Thoracic aorta (tissue), 2 donors: ENCODE measurements at regions not wholly inside any gene's neighbourhood (a gene's known extent, or its start where the extent isn't known, plus 50 kb on each side); places are given as distances from the start of the nearest gene placed in this dataset.

Source experiments
- ATAC-seq: fragments of 150-250 bp; one replicate; pipeline ENCODE4 v1.8.0; 2017; ENCODE audit warnings: low read depth; ENCODE audit not compliant: insufficient number of reproducible peaks, low FRiP score
- DNase-seq: peaks from one replicate; pipeline ENCODE4 v3.0.0-alpha.2; 2020; ENCODE audit warnings: low spot score
- H3K27ac ChIP-seq, 2 donors: fragments of 200-600 bp; sonication (generic); 1 replicate in 1 of 2; 2 replicates in 1 of 2; pipeline ENCODE4 v1.5.1; 2016; ENCODE audit warnings: mild to moderate bottlenecking in 2 of 2, moderate library complexity in 2 of 2
- H3K27me3 ChIP-seq: fragments of 200-600 bp; sonication (generic); replicated peaks from 2 replicates; pipeline ENCODE4 v1.6.0; 2016; ENCODE audit warnings: mild to moderate bottlenecking; ENCODE audit not compliant: insufficient read depth
- H3K36me3 ChIP-seq: fragments of 200-600 bp; sonication (generic); one replicate; pipeline ENCODE4 v1.5.1; 2016
- H3K4me1 ChIP-seq, 2 donors: fragments of 200-600 bp; sonication (generic); 1 replicate in 1 of 2; 2 replicates in 1 of 2; pipeline versions ENCODE4 v1.5.1 to v1.6.0; 2016; ENCODE audit warnings: low read depth in 2 of 2, mild to moderate bottlenecking in 1 of 2; ENCODE audit not compliant: control insufficient read depth in 1 of 2
- H3K4me3 ChIP-seq: fragments of 200-600 bp; sonication (generic); 2 replicates; pipeline ENCODE4 v1.5.1; 2016; ENCODE audit warnings: mild to moderate bottlenecking
- H3K9me3 ChIP-seq: fragments of 200-600 bp; sonication (generic); 2 replicates; pipeline ENCODE4 v1.5.1; 2016
- TF ChIP-seq, protein P1 (sequence below): fragments of 200-600 bp; sonication (generic); IDR thresholded peaks from one replicate; pipeline ENCODE4 v1.5.1; 2019; ENCODE audit warnings: antibody characterized with exemption

DNA sequence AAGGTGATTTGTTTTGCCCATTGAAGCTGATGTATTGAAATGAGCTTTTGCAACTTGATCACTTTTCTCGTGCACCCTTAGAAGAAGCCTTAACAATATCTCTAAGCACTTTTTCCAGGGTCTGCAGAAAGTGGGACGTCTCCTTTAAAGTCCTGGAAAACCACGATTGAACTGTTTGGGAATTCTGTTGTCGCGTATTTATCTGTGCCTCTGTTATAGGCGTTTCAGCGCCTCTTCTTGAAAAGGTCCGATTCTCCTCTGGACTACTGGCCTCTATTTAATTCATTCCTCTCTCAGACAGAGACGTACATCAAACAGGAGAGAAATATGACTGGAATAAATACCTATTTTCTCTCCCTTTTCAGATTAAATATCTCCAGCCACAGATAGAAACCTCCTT lies 262.4 kb upstream of the PSMD7 start:
- no peak overlapping the region for H3K27ac ChIP-seq
- TF ChIP-seq, protein P1, sequence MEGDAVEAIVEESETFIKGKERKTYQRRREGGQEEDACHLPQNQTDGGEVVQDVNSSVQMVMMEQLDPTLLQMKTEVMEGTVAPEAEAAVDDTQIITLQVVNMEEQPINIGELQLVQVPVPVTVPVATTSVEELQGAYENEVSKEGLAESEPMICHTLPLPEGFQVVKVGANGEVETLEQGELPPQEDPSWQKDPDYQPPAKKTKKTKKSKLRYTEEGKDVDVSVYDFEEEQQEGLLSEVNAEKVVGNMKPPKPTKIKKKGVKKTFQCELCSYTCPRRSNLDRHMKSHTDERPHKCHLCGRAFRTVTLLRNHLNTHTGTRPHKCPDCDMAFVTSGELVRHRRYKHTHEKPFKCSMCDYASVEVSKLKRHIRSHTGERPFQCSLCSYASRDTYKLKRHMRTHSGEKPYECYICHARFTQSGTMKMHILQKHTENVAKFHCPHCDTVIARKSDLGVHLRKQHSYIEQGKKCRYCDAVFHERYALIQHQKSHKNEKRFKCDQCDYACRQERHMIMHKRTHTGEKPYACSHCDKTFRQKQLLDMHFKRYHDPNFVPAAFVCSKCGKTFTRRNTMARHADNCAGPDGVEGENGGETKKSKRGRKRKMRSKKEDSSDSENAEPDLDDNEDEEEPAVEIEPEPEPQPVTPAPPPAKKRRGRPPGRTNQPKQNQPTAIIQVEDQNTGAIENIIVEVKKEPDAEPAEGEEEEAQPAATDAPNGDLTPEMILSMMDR = no peak
- ATAC-seq (no peak), DNase-seq (no peak)
- H3K36me3 ChIP-seq = no peaks in the 10 kb centered on the region
- no peaks in the 10 kb centered on the region for H3K9me3 ChIP-seq
- no peaks in the 10 kb centered on the region for H3K27me3 ChIP-seq
- no peak overlapping the region for H3K4me3 ChIP-seq
- no peaks in the 10 kb centered on the region for H3K4me1 ChIP-seq

DNA sequence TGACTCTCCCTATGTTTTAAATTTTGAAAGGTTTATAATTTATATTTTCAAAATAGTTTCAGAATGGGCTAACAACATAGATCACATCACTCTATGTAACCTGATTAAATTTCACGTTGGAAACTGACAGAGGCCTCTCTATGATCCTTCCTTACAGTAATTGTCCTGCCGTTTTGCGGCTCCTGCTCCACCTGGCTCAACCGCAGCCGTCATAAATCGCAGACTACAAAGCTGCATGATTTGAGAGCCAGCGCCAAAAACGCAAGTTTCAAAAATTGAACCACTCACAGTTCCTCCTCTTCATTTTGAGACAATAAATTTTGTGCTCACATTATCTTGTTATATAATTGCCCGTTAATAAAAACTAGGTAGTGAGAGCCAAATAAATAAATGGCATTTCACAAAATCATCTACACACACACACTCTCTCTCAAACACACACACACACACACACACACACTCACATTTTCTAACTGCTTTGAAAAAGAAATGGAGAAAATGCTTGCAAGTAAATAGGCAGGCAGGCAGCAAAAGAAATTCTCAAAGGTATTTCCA lies 263.1 kb upstream of the PSMD7 start:
- Histone ChIP-seq H3K27ac (no peak overlapping the region), H3K4me3 (no peak overlapping the region), H3K9me3 (no peaks in the 10 kb centered on the region), H3K4me1 (no peaks in the 10 kb centered on the region), H3K27me3 (no peaks in the 10 kb centered on the region), H3K36me3 (no peaks in the 10 kb centered on the region)
- DNase-seq (no peak), ATAC-seq (no peak)
- TF ChIP-seq, protein P1 = no peak

DNA sequence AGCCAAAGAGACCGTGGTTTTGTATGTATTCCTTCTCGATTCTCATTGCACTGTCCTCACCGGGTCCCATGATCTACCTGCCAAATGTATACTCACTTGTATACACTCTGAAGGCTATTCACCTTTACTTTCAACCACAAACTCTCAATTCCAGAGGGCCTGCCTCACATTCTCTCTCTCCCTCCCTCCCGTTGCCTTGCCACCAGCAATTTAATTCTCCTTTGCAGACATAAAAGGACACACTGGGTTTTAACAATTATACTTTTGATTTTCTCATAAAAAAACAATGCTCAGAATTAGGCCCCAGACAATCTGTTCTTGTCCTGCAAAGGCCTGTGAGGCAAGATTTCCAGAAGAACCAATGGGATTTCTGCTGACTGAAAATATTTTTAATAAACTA lies 265.1 kb upstream of the PSMD7 start:
- TF ChIP-seq, protein P1 = no peak
- Histone ChIP-seq H3K27me3 (no peaks in the 10 kb centered on the region), H3K27ac (no peak overlapping the region), H3K4me1 (no peaks in the 10 kb centered on the region), H3K9me3 (no peaks in the 10 kb centered on the region), H3K36me3 (no peaks in the 10 kb centered on the region), H3K4me3 (no peak overlapping the region)
- ATAC-seq (no peak), DNase-seq (no peak)

DNA sequence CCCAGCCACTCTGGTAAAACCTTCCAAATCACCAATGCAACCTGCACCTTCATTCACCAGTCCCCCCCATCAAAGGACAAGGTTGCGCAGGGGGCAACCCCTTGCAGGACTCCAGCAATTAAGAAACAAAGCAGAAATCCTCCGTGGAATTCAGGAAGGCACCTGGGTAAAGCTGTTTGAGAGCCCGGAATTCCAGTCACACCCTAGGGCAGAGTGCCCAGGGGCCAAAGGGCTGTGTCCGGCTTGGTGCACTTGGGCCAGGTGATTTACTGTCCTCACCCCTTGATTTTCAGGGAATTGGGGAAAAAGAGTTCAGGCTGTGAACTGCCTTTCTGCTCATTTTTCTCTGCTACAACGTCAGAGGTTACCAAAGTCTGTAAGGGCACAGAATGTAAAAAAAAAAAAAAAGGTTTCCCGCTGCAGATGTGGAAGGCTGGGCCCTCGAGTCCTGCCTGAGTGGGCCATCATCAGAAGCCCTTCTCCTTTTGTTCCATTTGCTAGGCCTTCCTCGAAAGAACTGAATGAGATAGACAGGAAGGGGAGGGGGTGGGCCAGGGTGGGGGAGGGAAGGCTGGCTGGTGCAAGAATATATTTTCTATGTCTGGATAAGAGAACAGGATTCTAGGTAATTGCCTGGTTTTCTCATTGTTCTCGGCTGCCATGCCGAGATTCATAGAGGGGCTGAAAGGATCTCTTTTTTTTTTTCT lies 266.5 kb upstream of the PSMD7 start:
- no peaks in the 10 kb centered on the region for H3K9me3 ChIP-seq
- H3K27me3 ChIP-seq = no peaks in the 10 kb centered on the region
- H3K27ac ChIP-seq = no peak overlapping the region
- H3K36me3 ChIP-seq = no peaks in the 10 kb centered on the region
- no peaks in the 10 kb centered on the region for H3K4me1 ChIP-seq
- ATAC-seq (no peak), DNase-seq (no peak)
- TF ChIP-seq, protein P1 = no peak
- H3K4me3 ChIP-seq = no peak overlapping the region

DNA sequence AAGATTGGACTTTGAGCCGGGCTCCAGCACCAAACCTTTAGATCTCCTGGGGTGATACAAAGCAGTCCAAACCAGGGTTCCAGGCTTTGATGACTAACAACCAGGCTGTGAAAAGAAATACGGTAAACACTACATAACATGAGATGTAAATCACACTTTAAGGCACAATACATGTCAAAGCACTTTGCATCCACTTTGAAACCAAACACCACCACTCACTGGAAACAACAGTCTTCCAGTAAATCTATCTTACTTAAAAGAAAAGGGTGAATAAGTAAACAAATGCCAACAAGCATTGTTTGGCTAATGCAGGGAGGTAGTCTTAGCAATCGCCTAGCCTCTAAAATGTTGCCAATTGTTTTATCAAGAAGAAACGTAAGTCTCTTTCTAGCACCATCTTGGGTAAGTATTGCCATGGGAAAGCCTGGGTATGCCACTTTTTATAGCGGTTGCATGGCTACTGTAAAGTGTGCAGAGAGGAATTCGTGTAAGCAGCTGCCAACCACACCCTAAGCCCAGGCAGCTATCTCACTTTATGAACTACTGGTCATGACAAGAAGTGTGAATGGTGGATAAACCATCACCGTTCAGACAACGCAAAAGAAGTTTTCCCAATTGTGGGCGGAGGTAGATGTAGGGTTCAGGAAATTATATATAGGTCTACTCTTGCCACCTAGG lies 267.4 kb upstream of the PSMD7 start:
- Histone ChIP-seq H3K27me3 (no peaks in the 10 kb centered on the region), H3K27ac (no peak overlapping the region), H3K4me3 (no peak overlapping the region), H3K9me3 (no peaks in the 10 kb centered on the region), H3K4me1 (no peaks in the 10 kb centered on the region), H3K36me3 (no peaks in the 10 kb centered on the region)
- no peak for DNase-seq
- TF ChIP-seq, protein P1 = no peak
- ATAC-seq = no peak
